ENCODE measurements at regions not wholly inside any gene's neighbourhood (a gene's known extent, or its start where the extent isn't known, plus 50 kb on each side); places are given as distances from the start of the nearest gene placed in this dataset. TPM values are rescaled to one million over a fixed set of nuclear protein-coding genes. Genes with fewer than 3 reads are reported as not detected.

DNA sequence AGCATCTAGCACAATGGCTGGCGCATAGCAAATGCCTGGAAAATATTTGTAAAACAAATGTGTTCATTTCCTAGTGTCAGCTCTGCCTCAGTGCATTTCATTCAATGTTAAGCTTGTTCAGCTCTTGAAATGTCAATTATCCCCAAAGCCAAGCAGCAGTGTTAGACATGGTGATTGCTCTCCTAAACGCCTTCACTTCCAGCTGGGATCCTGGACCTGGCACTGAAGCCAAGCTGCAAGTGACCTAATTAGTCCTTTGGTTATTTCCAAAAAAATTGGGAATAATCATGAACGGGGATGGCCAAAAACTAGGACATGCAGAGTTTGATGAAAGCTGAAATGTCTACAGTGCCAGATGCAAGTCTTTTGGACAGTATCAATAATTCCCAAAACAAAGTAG is 54.9 kb upstream of the MDGA2 start (continued):
- TF ChIP-seq REST (IDR thresholded peaks at IDR 0.05) (no peak), JUND (IDR thresholded peaks at IDR 0.05) (no peak)
- TF ChIP-seq, protein P1, sequence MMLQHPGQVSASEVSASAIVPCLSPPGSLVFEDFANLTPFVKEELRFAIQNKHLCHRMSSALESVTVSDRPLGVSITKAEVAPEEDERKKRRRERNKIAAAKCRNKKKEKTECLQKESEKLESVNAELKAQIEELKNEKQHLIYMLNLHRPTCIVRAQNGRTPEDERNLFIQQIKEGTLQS (IDR thresholded peaks at IDR 0.05) = no peak

Small RNAs in the stretch of these regions (small RNA-seq; reads per million reads assigned to genes)
- gene AL121576.1 (not detected), gene AL512360.1 (not detected), gene MIR548Y (not detected), gene RNU6-297P (not detected)
